Keratinocyte (primary cell): ENCODE measurements at regions not wholly inside any gene's neighbourhood (a gene's known extent, or its start where the extent isn't known, plus 50 kb on each side); places are given as distances from the start of the nearest gene placed in this dataset.

Experiments used
- CTCF ChIP-seq, 3 experiments: IDR thresholded peaks in 1 of 3; conservative IDR thresholded peaks in 1 of 3; optimal IDR thresholded peaks in 1 of 3; 2 replicates in 2 of 3; 3 replicates in 1 of 3; pipeline versions ENCODE3 to v1.5.1; 2011; ENCODE audit warnings: low read length in 3 of 3, mild to moderate bottlenecking in 3 of 3, moderate library complexity in 2 of 3, control low read depth in 1 of 3, inconsistent platforms in 1 of 3; ENCODE audit not compliant: insufficient read depth in 2 of 3; ENCODE audit errors: extremely low read depth in 1 of 3
- EZH2 ChIP-seq: IDR thresholded peaks from one replicate; pipeline ENCODE4 v1.6.1; 2012; ENCODE audit warnings: inconsistent platforms, mild to moderate bottlenecking, low read length, moderate library complexity

- no peak for TF ChIP-seq CTCF (optimal IDR thresholded peaks at IDR 0.05 in 1 of 3, IDR thresholded peaks at IDR 0.05 in 1 of 3, conservative IDR thresholded peaks at IDR 0.05 in 1 of 3; ENCODE audit: extremely low read depth in 1 of 3, insufficient read depth in 2 of 3, low read length in 3 of 3)
- no peak for TF ChIP-seq EZH2
Observed at GRCh38 chrX:79259073-79259689, 108.0 kb downstream of the ITM2A start.
